OCI-LY7 (cell line): ENCODE measurements at regions not wholly inside any gene's neighbourhood (a gene's known extent, or its start where the extent isn't known, plus 50 kb on each side); places are given as distances from the start of the nearest gene placed in this dataset.

Source experiments
- BruUV-seq: library from RNA; stranded (reverse); fragments of 400-500 nt; replicated peaks from 2 replicates; lab custom pipeline; 2021; lab: Mats Ljungman, UMichigan
- CTCF ChIA-PET: fragments of 300-600 bp; sonication (Branson Sonifier 250); formaldehyde crosslinking; loops from one replicate; lab custom pipeline; 2022; ENCODE audit warnings: antibody characterized with exemption; ENCODE audit not compliant: unreplicated experiment; lab: Charles Lee
- POLR2A ChIA-PET: fragments of 300-600 bp; sonication (Branson Sonifier 250); formaldehyde crosslinking; loops from one replicate; lab custom pipeline; 2022; ENCODE audit warnings: antibody characterized with exemption; lab: Charles Lee
- DNase-seq: peaks from one replicate; pipeline ENCODE4 v3.0.0-alpha.2; 2015; ENCODE audit warnings: low spot score
- H2AFZ ChIP-seq: fragments of 200-600 bp; sonication (generic), shearing (Covaris generic); 2 replicates; pipeline ENCODE4 v1.6.1; 2014; ENCODE audit warnings: mild to moderate bottlenecking, antibody characterized with exemption, low read length, moderate library complexity
- H3K27ac ChIP-seq: fragments of 200-600 bp; sonication (generic); 2 replicates; pipeline ENCODE4 v1.5.1; 2014; ENCODE audit warnings: mixed run types, low read depth, mild to moderate bottlenecking, moderate library complexity, low read length, inconsistent platforms; ENCODE audit not compliant: poor library complexity, severe bottlenecking
- H3K36me3 ChIP-seq: fragments of 200-600 bp; sonication (generic); 2 replicates; pipeline ENCODE4 v1.6.1; 2014; ENCODE audit warnings: mild to moderate bottlenecking, antibody characterized with exemption, low read length, moderate library complexity, mixed read lengths; ENCODE audit not compliant: insufficient read depth
- H3K4me1 ChIP-seq: fragments of 200-600 bp; sonication (generic); 2 replicates; pipeline ENCODE4 v1.5.1; 2014; ENCODE audit warnings: mild to moderate bottlenecking, low read length; ENCODE audit not compliant: insufficient read depth, poor library complexity, severe bottlenecking
- H3K4me2 ChIP-seq: fragments of 200-600 bp; sonication (generic); 2 replicates; pipeline ENCODE4 v1.6.1; 2014; ENCODE audit warnings: mild to moderate bottlenecking, low read length
- H3K4me3 ChIP-seq: fragments of 200-600 bp; sonication (generic); 2 replicates; pipeline ENCODE4 v1.5.1; 2014; ENCODE audit warnings: mild to moderate bottlenecking, low read depth, low read length; ENCODE audit not compliant: poor library complexity, severe bottlenecking
- H3K79me2 ChIP-seq: fragments of 200-600 bp; sonication (generic); 2 replicates; pipeline ENCODE4 v1.6.1; 2016; ENCODE audit warnings: low read depth, mild to moderate bottlenecking, low read length, moderate library complexity, mixed read lengths; ENCODE audit not compliant: insufficient read depth
- H3K9me2 ChIP-seq: fragments of 200-600 bp; sonication (generic); 2 replicates; pipeline ENCODE4 v1.6.1; 2016; ENCODE audit warnings: mild to moderate bottlenecking, low read length, mixed read lengths; ENCODE audit not compliant: insufficient read depth
- H3K9me3 ChIP-seq: fragments of 200-600 bp; sonication (generic); 2 replicates; pipeline ENCODE4 v1.6.1; 2014; ENCODE audit warnings: mild to moderate bottlenecking, mixed run types, low read length, mixed read lengths
- H4K20me1 ChIP-seq: fragments of 200-600 bp; sonication (generic); 2 replicates; pipeline ENCODE4 v1.6.1; 2014; ENCODE audit warnings: mild to moderate bottlenecking, antibody characterized with exemption, low read length, moderate library complexity, mixed read lengths; ENCODE audit not compliant: insufficient read depth
- EZH2phosphoT487 ChIP-seq: fragments of 200-600 bp; sonication (generic); IDR thresholded peaks from 2 replicates; pipeline ENCODE4 v1.6.1; 2018; ENCODE audit warnings: low read depth, borderline replicate concordance, mild to moderate bottlenecking, mixed run types, antibody characterized with exemption, low read length, moderate library complexity, mixed read lengths
- intact Hi-C: fragments of 100-400 bp; cut with micrococcal nuclease; formaldehyde crosslinking; loops from one replicate; pipeline ENCODE4 v1.10.0; 2022; ENCODE audit not compliant: unreplicated experiment
- TF ChIP-seq, protein P1 (sequence below): fragments of 200-600 bp; sonication (generic); conservative IDR thresholded peaks from 2 replicates; pipeline ENCODE4 v1.5.1; 2014; ENCODE audit warnings: mild to moderate bottlenecking, antibody characterized with exemption, low read length, moderate library complexity, mixed read lengths

DNA sequence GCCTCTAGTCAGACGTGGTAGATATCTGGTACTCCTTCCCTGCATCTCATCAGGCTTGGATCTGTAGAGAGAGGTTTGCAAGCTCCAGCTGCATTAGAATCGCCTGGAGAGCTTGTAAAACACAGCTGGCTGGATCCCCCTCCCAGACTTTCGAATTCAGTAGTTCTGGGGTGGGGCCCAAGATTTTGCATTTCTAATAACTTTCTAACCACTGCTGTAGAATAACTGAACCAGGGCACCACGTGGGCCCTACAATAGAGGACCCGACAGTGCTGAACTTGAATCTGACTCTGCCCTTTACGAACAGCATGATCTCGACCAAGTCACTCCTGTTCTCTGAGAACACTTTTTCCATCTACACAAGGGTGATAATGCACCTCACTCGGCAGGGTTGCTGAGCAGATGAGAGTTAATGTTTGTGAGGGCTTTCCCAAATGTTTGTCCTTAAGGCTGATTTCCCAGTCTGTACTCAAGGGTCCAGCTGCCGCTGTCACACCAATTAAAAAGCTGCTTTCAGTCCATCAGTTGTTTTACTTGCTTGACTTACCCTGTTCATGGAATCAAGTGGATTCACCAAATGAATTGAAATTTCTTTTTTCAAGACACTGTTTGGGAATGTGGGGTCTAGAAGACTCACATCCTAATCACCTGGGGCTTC, 86.6 kb upstream of the SLC24A4 start:
- no peak overlapping the region for H2AFZ ChIP-seq
- BruUV-seq = no TSS peak
- no peak overlapping the region for H3K27ac ChIP-seq
- TF ChIP-seq EZH2phosphoT487 = no peak
- TF ChIP-seq, protein P1, sequence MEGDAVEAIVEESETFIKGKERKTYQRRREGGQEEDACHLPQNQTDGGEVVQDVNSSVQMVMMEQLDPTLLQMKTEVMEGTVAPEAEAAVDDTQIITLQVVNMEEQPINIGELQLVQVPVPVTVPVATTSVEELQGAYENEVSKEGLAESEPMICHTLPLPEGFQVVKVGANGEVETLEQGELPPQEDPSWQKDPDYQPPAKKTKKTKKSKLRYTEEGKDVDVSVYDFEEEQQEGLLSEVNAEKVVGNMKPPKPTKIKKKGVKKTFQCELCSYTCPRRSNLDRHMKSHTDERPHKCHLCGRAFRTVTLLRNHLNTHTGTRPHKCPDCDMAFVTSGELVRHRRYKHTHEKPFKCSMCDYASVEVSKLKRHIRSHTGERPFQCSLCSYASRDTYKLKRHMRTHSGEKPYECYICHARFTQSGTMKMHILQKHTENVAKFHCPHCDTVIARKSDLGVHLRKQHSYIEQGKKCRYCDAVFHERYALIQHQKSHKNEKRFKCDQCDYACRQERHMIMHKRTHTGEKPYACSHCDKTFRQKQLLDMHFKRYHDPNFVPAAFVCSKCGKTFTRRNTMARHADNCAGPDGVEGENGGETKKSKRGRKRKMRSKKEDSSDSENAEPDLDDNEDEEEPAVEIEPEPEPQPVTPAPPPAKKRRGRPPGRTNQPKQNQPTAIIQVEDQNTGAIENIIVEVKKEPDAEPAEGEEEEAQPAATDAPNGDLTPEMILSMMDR = no peak
- intact Hi-C loops = no loop called here
- ChIA-PET CTCF (no interaction called here), POLR2A (no interaction called here)
- no peaks in the 10 kb centered on the region for H3K9me2 ChIP-seq
- no peaks in the 10 kb centered on the region for H3K79me2 ChIP-seq
- no peak for DNase-seq
- no peaks in the 10 kb centered on the region for H3K9me3 ChIP-seq
- no peak overlapping the region for H3K4me3 ChIP-seq
- no peaks in the 10 kb centered on the region for H3K36me3 ChIP-seq
- H3K4me2 ChIP-seq = no peak overlapping the region
- H3K4me1 ChIP-seq = no peaks in the 10 kb centered on the region
- no peaks in the 10 kb centered on the region for H4K20me1 ChIP-seq

GRCh38 chr14:92240658-92241057, 82.3 kb upstream of the SLC24A4 start:
- H3K4me1 ChIP-seq = no peaks in the 10 kb centered on the region
- no peaks in the 10 kb centered on the region for H3K9me2 ChIP-seq
- DNase-seq = no peak
- no peaks in the 10 kb centered on the region for H3K36me3 ChIP-seq
- H3K79me2 ChIP-seq = no peaks in the 10 kb centered on the region
- ChIA-PET POLR2A (interaction anchor here (0.6 to 1.5 kb wide), 6 partner anchors 17 to 1511 kb away, joined by 3 to 4 read pairs (median 4); no protein-coding TSS in a partner anchor), CTCF (no interaction called here)
- TF ChIP-seq, protein P1 = no peak
- no peak for TF ChIP-seq EZH2phosphoT487
- no peaks in the 10 kb centered on the region for H4K20me1 ChIP-seq
- BruUV-seq = no TSS peak
- intact Hi-C loops = no loop called here
- no peak overlapping the region for H3K27ac ChIP-seq
- no peak overlapping the region for H3K4me3 ChIP-seq
- H2AFZ ChIP-seq = no peak overlapping the region
- H3K9me3 ChIP-seq = peaks cover 14% of the 10 kb centered on the region; the same call in 1 of the 2 replicates
- H3K4me2 ChIP-seq = no peak overlapping the region

DNA sequence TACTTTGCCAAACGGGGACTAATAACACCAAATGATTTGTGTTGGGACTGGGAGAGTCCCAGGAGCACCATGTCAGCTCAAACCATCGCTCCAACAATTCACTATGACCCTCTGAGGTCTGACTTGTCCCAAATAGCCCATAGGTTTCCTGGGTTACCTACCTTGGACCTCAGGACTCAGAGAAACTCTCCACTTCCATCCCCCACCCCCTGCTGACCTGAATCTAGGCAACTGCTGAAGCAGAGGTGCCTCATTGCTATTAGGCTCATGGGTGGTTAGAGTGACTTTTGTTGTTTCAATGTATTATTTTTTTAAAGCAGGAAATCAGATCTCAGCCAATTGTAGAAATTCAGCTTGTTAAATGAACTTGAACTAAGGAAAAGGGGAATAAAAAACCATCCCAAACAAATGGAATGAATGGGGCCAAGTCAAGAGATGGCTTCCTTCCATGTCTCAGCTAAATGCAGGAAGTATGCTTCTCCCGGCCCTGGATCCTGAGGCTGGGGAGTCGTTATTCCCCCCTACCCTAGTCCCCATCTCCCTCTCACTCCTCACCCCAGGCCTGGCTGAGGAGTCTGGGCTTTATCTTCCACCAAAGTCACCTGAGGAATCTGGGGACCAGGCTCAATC, 80.9 kb upstream of the SLC24A4 start:
- Histone ChIP-seq H3K4me2 (no peak overlapping the region), H3K4me1 (no peaks in the 10 kb centered on the region), H2AFZ (no peak overlapping the region), H3K27ac (no peak overlapping the region), H3K9me3 (peaks cover 14% of the 10 kb centered on the region; the same call in 1 of the 2 replicates), H3K36me3 (no peaks in the 10 kb centered on the region), H3K9me2 (no peaks in the 10 kb centered on the region), H4K20me1 (no peaks in the 10 kb centered on the region), H3K4me3 (no peak overlapping the region), H3K79me2 (no peaks in the 10 kb centered on the region)
- POLR2A ChIA-PET = interaction anchor here (1.4 kb wide), 1 partner anchor 16 kb away, joined by 5 read pairs; no protein-coding TSS in a partner anchor
- BruUV-seq = no TSS peak
- CTCF ChIA-PET = no interaction called here
- intact Hi-C loops = no loop called here
- no peak for TF ChIP-seq EZH2phosphoT487
- DNase-seq = no peak
